Neuronal stem cell (in vitro differentiated cells): ENCODE measurements at regions not wholly inside any gene's neighbourhood (a gene's known extent, or its start where the extent isn't known, plus 50 kb on each side); places are given as distances from the start of the nearest gene placed in this dataset.

Source experiments
- DNase-seq: peaks from one replicate; pipeline ENCODE4 v3.0.0-alpha.2; 2013; ENCODE audit warnings: low spot score
- H2AFZ ChIP-seq: one replicate; pipeline ENCODE4 v1.6.1; 2013; ENCODE audit warnings: mild to moderate bottlenecking, low read length, inconsistent platforms
- H2AK5ac ChIP-seq: 2 replicates; pipeline ENCODE4 v1.6.1; 2013; ENCODE audit warnings: low read depth, mild to moderate bottlenecking, inconsistent platforms, low read length, moderate library complexity, mixed read lengths
- H2BK120ac ChIP-seq: 2 replicates; pipeline ENCODE4 v1.6.1; 2013; ENCODE audit warnings: low read depth, mild to moderate bottlenecking, inconsistent platforms, low read length, moderate library complexity, mixed read lengths
- H2BK12ac ChIP-seq: one replicate; pipeline ENCODE4 v1.6.1; 2013; ENCODE audit warnings: low read length, inconsistent platforms
- H2BK15ac ChIP-seq: 2 replicates; pipeline ENCODE4 v1.6.1; 2013; ENCODE audit warnings: mild to moderate bottlenecking, low read length, inconsistent platforms, mixed read lengths
- H2BK5ac ChIP-seq: one replicate; pipeline ENCODE4 v1.6.1; 2013; ENCODE audit warnings: inconsistent platforms, mild to moderate bottlenecking, low read length, moderate library complexity
- H3K14ac ChIP-seq: one replicate; pipeline ENCODE4 v1.6.1; 2013; ENCODE audit warnings: low read length, inconsistent platforms
- H3K18ac ChIP-seq: 2 replicates; pipeline ENCODE4 v1.6.1; 2013; ENCODE audit warnings: low read length, inconsistent platforms
- H3K23ac ChIP-seq: 2 replicates; pipeline ENCODE4 v1.6.1; 2013; ENCODE audit warnings: low read depth, mild to moderate bottlenecking, mixed read lengths, low read length, inconsistent platforms; ENCODE audit not compliant: poor library complexity
- H3K27ac ChIP-seq: replicated peaks from 3 replicates; pipeline ENCODE4 v1.5.1; 2013; ENCODE audit warnings: low read length, inconsistent platforms
- H3K27me3 ChIP-seq, 3 experiments: 2 replicates each; pipeline ENCODE4 v1.6.1; 2013; ENCODE audit warnings: low read length in 3 of 3, mild to moderate bottlenecking in 2 of 3, inconsistent platforms in 1 of 3, low read depth in 1 of 3, mixed read lengths in 1 of 3, moderate library complexity in 1 of 3; ENCODE audit not compliant: control insufficient read depth in 3 of 3, insufficient read depth in 3 of 3
- H3K36me3 ChIP-seq, 2 donors: replicated peaks in 1 of 2; 2 replicates each; pipeline ENCODE4 v1.6.1; 2013; ENCODE audit warnings: low read length in 2 of 2; ENCODE audit not compliant: control insufficient read depth in 2 of 2, insufficient read depth in 2 of 2
- H3K4ac ChIP-seq: 2 replicates; pipeline ENCODE4 v1.6.1; 2013; ENCODE audit warnings: inconsistent platforms, mild to moderate bottlenecking, low read length, moderate library complexity
- H3K4me1 ChIP-seq, 2 donors: 1 replicate in 1 of 2; 2 replicates in 1 of 2; pipeline ENCODE4 v1.6.1; 2013; ENCODE audit warnings: low read length in 2 of 2, low read depth in 1 of 2; ENCODE audit not compliant: control insufficient read depth in 2 of 2, insufficient read depth in 1 of 2
- H3K4me2 ChIP-seq: one replicate; pipeline ENCODE4 v1.6.1; 2013; ENCODE audit warnings: mild to moderate bottlenecking, low read length, inconsistent platforms; ENCODE audit not compliant: insufficient read depth, poor library complexity, severe bottlenecking
- H3K4me3 ChIP-seq, 2 donors: 2 replicates each; pipeline ENCODE4 v1.5.1; 2013; ENCODE audit warnings: low read length in 2 of 2, mild to moderate bottlenecking in 2 of 2, inconsistent platforms in 1 of 2, moderate library complexity in 1 of 2
- H3K79me1 ChIP-seq: one replicate; pipeline ENCODE4 v1.6.1; 2013; ENCODE audit warnings: low read depth, mild to moderate bottlenecking, inconsistent platforms, low read length, moderate library complexity
- H3K9ac ChIP-seq: one replicate; pipeline ENCODE4 v1.6.1; 2013; ENCODE audit warnings: mild to moderate bottlenecking, low read depth, low read length, inconsistent platforms; ENCODE audit not compliant: poor library complexity
- H3K9me3 ChIP-seq, 2 donors: replicated peaks in 1 of 2; 2 replicates each; pipeline versions ENCODE3 to v1.6.1; 2013; ENCODE audit warnings: low read length in 2 of 2, mild to moderate bottlenecking in 2 of 2, inconsistent platforms in 1 of 2, low read depth in 1 of 2, mixed read lengths in 1 of 2, moderate library complexity in 1 of 2; ENCODE audit not compliant: control insufficient read depth in 2 of 2, insufficient read depth in 1 of 2
- H4K8ac ChIP-seq: one replicate; pipeline ENCODE4 v1.6.1; 2013; ENCODE audit warnings: low read depth, mild to moderate bottlenecking, inconsistent platforms, low read length, moderate library complexity
- H4K91ac ChIP-seq: one replicate; pipeline ENCODE4 v1.6.1; 2013; ENCODE audit warnings: low read length, low read depth, mild to moderate bottlenecking, inconsistent platforms; ENCODE audit not compliant: poor library complexity
- WGBS, 2 donors: extraction: QIAGEN DNeasy Blood & Tissue Kit; methylation state at CpG; one replicate each; pipeline ENCODE4 v1.1.7; 2013; ENCODE audit warnings: missing lambda C conversion rate in 2 of 2, mixed read lengths in 1 of 2; ENCODE audit not compliant: insufficient read length in 2 of 2, insufficient replicate concordance in 1 of 2; ENCODE audit errors: extremely low coverage in 2 of 2; 5-methylcytosine and 5-hydroxymethylcytosine counted together

DNA sequence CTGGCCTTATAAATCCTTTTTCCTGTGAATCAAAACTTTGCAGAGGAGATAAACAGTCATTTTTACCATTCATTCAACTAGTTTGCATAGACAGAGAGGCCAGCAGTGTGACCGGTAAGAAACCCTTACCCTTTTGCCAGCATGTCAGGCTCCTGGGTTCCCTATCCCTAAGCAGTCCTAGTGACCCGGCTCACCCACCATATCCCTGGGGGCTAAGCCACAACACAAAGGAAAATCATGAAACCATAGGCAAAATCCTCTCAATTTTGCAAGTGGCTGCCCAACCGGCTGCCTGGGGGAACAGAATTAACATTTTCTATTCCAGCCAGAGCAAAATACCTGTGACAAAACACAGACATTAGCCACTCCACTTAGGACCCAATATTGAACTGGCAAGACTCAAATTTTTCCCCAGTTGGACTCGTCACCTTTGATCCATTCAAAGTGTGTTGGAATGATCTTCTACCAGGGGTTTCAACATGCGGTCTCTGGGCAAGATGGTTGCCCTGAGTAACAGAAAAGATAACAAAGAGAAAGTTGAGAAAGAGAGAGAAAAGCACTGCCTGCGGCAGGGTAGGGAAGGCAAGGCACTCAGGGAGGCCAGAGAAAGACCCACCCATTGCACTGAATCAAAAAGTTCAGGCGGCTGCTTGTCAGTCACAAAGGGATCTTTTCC is 174.8 kb upstream of the NAMPT start:
- Histone ChIP-seq H3K27ac (no peak overlapping the region), H3K9me3 (no peaks in the 10 kb centered on the region)
- WGBS, 2 donors = no CpG with 5 or more reads among the region's 7 CpGs

DNA sequence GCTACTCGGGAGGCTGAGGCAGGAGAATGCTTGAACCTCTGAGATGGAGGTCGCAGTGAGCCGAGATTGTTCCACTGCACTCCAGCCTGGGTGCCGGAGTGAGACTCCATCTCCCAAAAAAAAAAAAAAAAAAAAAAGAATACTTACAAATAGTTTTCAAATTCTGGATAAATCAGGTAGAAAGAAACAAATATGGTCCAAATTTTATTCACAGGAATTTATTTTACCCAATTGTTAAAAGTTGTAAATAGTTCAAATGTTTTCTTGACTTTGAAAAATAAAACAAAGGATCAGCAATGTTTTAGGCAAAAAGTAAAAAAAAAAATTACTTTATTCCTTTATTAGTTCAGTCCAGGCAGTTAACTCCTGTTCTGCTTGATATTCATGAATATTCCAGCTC is 172.9 kb upstream of the NAMPT start:
- no peak overlapping the region for H3K4me3 ChIP-seq
- H3K36me3 ChIP-seq = no peaks in the 10 kb centered on the region
- no peak overlapping the region for H3K14ac ChIP-seq
- H2BK12ac ChIP-seq = no peak overlapping the region
- H2AK5ac ChIP-seq = no peak overlapping the region
- no peak overlapping the region for H3K23ac ChIP-seq
- H2BK15ac ChIP-seq = no peak overlapping the region
- no CpG with 5 or more reads among the region's 4 CpGs for WGBS, 2 donors
- H3K4me1 ChIP-seq = peaks cover 0 to 3% of the 10 kb centered on the region in 2 donors
- no peak overlapping the region for H2BK5ac ChIP-seq
- H2AFZ ChIP-seq = no peak overlapping the region
- H3K18ac ChIP-seq = no peak overlapping the region
- no peak for DNase-seq
- no peak overlapping the region for H3K4me2 ChIP-seq
- H3K9me3 ChIP-seq = no peaks in the 10 kb centered on the region
- no peak overlapping the region for H3K4ac ChIP-seq
- H3K27ac ChIP-seq = no peak overlapping the region
- H4K8ac ChIP-seq = no peak overlapping the region
- no peak overlapping the region for H3K9ac ChIP-seq
- no peaks in the 10 kb centered on the region for H3K27me3 ChIP-seq
- H2BK120ac ChIP-seq = no peak overlapping the region
- no peaks in the 10 kb centered on the region for H3K79me1 ChIP-seq
- H4K91ac ChIP-seq = no peak overlapping the region

More for the DNA sequence above, 174.8 kb upstream of the NAMPT start:
- no peak overlapping the region for H4K91ac ChIP-seq
- no peak overlapping the region for H2BK5ac ChIP-seq
- no peak overlapping the region for H3K23ac ChIP-seq
- peaks cover 0 to 6% of the 10 kb centered on the region in 2 donors for H3K4me1 ChIP-seq
- no peak overlapping the region for H3K18ac ChIP-seq
- H3K79me1 ChIP-seq = no peaks in the 10 kb centered on the region
- H3K4me3 ChIP-seq = no peak overlapping the region
- no peak overlapping the region for H2BK120ac ChIP-seq
- H3K27me3 ChIP-seq = no peaks in the 10 kb centered on the region
- no peak overlapping the region for H2BK12ac ChIP-seq
- H3K4me2 ChIP-seq = no peak overlapping the region
- H3K4ac ChIP-seq = no peak overlapping the region
- H2BK15ac ChIP-seq = no peak overlapping the region
- H3K9ac ChIP-seq = no peak overlapping the region
- no peak overlapping the region for H3K14ac ChIP-seq
- no peak overlapping the region for H4K8ac ChIP-seq
- H2AK5ac ChIP-seq = no peak overlapping the region
- DNase-seq = no peak
- H3K36me3 ChIP-seq = no peaks in the 10 kb centered on the region
- peak overlapping the region; percentile 53 for H2AFZ ChIP-seq

DNA sequence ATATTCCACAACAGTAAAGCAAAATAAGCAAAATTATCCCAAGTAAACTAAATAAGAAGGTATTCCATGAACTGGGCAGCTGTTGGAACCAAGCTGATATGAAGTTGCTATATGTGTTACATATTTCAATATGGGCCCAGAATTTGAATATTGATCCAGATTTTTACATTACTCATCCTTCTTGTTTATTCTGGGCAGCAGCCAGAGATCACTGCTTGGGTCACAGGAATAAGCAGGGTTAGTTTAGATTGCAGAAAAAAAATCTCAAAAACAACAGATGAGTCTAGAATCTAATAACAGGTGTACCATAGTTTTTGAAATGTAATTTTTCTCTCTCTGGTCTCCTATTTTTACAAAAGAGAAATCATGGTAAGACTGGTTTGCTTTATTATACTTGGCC is 171.5 kb upstream of the NAMPT start:
- Histone ChIP-seq H3K36me3 (no peaks in the 10 kb centered on the region), H2AFZ (no peak overlapping the region), H3K9ac (no peak overlapping the region), H4K91ac (no peak overlapping the region), H3K4me3 (no peak overlapping the region), H3K9me3 (peaks cover 0 to 3% of the 10 kb centered on the region in 2 donors), H2BK12ac (no peak overlapping the region), H3K79me1 (no peaks in the 10 kb centered on the region), H2BK5ac (no peak overlapping the region), H3K4ac (no peak overlapping the region), H4K8ac (no peak overlapping the region), H3K14ac (no peak overlapping the region), H3K4me1 (no peaks in the 10 kb centered on the region), H3K18ac (no peak overlapping the region), H3K4me2 (no peak overlapping the region), H3K23ac (no peak overlapping the region), H2BK120ac (no peak overlapping the region), H2BK15ac (no peak overlapping the region), H3K27me3 (no peaks in the 10 kb centered on the region), H2AK5ac (no peak overlapping the region), H3K27ac (no peak overlapping the region)
- DNase-seq = no peak

DNA sequence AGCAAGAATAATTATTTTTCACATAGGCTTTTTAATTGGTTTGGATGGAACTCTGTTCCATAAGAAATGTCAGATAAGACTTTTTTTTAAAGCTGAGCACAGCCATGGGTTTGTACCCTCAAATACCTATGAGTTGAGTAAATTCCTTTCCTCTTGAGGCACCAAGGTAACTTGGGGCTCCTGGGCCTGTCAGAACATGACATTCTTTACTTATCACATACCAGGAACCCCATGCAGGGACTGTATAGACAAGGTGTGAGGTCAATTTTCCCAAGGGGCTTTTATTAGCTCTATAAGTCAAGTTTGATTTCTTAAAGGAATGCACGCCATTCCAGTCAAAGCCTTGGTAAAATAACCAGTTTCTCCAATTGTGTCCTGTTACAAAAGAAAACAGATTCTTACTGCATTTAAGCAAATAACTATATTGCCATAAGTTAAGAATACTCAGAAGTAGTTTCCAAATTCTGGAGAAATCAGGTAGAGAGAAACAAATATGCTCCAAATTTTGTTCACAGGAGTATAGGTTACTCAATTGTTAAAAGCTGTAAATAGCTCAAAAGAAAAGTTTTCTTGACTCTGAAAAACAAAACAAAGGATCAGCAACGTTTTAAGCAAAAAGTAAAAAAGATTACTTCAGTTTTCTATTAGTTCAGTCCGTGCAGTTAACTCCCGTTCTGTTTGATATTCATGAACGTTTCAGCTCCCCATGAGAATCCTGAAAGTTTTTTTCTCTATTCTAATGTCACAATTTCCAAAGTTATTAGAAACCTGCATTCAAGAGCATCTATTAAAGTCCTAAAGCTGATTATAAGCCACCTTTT is 167.5 kb upstream of the NAMPT start:
- no peak overlapping the region for H2BK12ac ChIP-seq
- H3K14ac ChIP-seq = no peak overlapping the region
- peaks cover 0 to 3% of the 10 kb centered on the region in 2 donors for H3K9me3 ChIP-seq
- H2BK15ac ChIP-seq = no peak overlapping the region
- H3K9ac ChIP-seq = no peak overlapping the region
- no peak overlapping the region for H3K4me2 ChIP-seq
- H2AFZ ChIP-seq = no peak overlapping the region
- H3K27me3 ChIP-seq = no peaks in the 10 kb centered on the region
- no peak overlapping the region for H3K27ac ChIP-seq
- no peak overlapping the region for H4K8ac ChIP-seq
- H3K4me3 ChIP-seq = no peak overlapping the region
- no peak overlapping the region for H3K4ac ChIP-seq
- DNase-seq = no peak
- no peak overlapping the region for H2BK5ac ChIP-seq
- no CpG with 5 or more reads among the region's 5 CpGs for WGBS, 2 donors
- H3K18ac ChIP-seq = no peak overlapping the region
- H3K23ac ChIP-seq = no peak overlapping the region
- no peaks in the 10 kb centered on the region for H3K4me1 ChIP-seq
- H3K79me1 ChIP-seq = no peaks in the 10 kb centered on the region
- H3K36me3 ChIP-seq = no peaks in the 10 kb centered on the region
- H2BK120ac ChIP-seq = no peak overlapping the region
- H2AK5ac ChIP-seq = no peak overlapping the region
- no peak overlapping the region for H4K91ac ChIP-seq
